SU-DHL-6 (cell line): ENCODE measurements at regions not wholly inside any gene's neighbourhood (a gene's known extent, or its start where the extent isn't known, plus 50 kb on each side); places are given as distances from the start of the nearest gene placed in this dataset.

Source experiments
- H2AFZ ChIP-seq: fragments of 200-600 bp; sonication (generic); 2 replicates; pipeline ENCODE4 v1.6.1; 2014; ENCODE audit warnings: low read depth, mild to moderate bottlenecking, moderate library complexity, mixed read lengths, antibody characterized with exemption, low read length; ENCODE audit not compliant: severe bottlenecking
- H3F3A ChIP-seq: fragments of 200-600 bp; shearing (Covaris generic); 2 replicates; pipeline ENCODE4 v1.6.0; 2016; ENCODE audit warnings: antibody characterized with exemption, mild to moderate bottlenecking; ENCODE audit not compliant: insufficient read depth
- H3K27ac ChIP-seq: fragments of 200-600 bp; sonication (generic); 2 replicates; pipeline ENCODE4 v1.5.1; 2016; ENCODE audit warnings: low read depth, mild to moderate bottlenecking, low read length, moderate library complexity, mixed read lengths
- H3K27me3 ChIP-seq: fragments of 200-600 bp; sonication (generic), shearing (Covaris generic); 2 replicates; pipeline ENCODE4 v1.6.0; 2014; ENCODE audit warnings: mild to moderate bottlenecking, low read length
- H3K36me3 ChIP-seq: fragments of 200-600 bp; sonication (generic); 2 replicates; pipeline ENCODE4 v1.6.1; 2014; ENCODE audit warnings: mild to moderate bottlenecking, low read length, mixed read lengths
- H3K4me2 ChIP-seq: fragments of 300-600, 200-600 bp; shearing (Covaris generic), sonication (generic); 2 replicates; pipeline ENCODE4 v1.6.0; 2014; ENCODE audit warnings: low read length, low read depth, mild to moderate bottlenecking; ENCODE audit not compliant: poor library complexity, severe bottlenecking
- H3K4me3 ChIP-seq: fragments of 200-600 bp; sonication (generic); 2 replicates; pipeline ENCODE4 v1.5.1; 2014; ENCODE audit warnings: antibody characterized with exemption, low read length, mild to moderate bottlenecking, mixed read lengths; ENCODE audit not compliant: insufficient read depth, poor library complexity, severe bottlenecking
- H3K79me2 ChIP-seq: fragments of 200-600 bp; sonication (generic); 2 replicates; pipeline ENCODE4 v1.6.1; 2014; ENCODE audit warnings: mild to moderate bottlenecking, low read length, moderate library complexity; ENCODE audit not compliant: insufficient read depth
- H3K9ac ChIP-seq: fragments of 200-600 bp; sonication (generic); 2 replicates; pipeline ENCODE4 v1.7.0; 2014; ENCODE audit warnings: mild to moderate bottlenecking, low read length
- H3K9me2 ChIP-seq: fragments of 200-600 bp; sonication (generic); replicated peaks from 2 replicates; pipeline ENCODE4 v1.6.1; 2014; ENCODE audit warnings: low read length; ENCODE audit not compliant: insufficient read depth
- H3K9me3 ChIP-seq: fragments of 200-600 bp; sonication (generic); 2 replicates; pipeline ENCODE4 v1.6.1; 2014; ENCODE audit warnings: low read length, mixed read lengths; ENCODE audit not compliant: insufficient read depth
- H4K20me1 ChIP-seq: fragments of 200-600 bp; sonication (generic); 2 replicates; pipeline ENCODE4 v1.6.1; 2014; ENCODE audit warnings: low read depth, mild to moderate bottlenecking, antibody characterized with exemption, low read length, moderate library complexity, mixed read lengths
- EZH2phosphoT487 ChIP-seq: fragments of 200-600 bp; sonication (generic), shearing (Covaris generic); conservative IDR thresholded peaks from 2 replicates; pipeline ENCODE4 v1.6.1; 2018; ENCODE audit warnings: mild to moderate bottlenecking, antibody characterized with exemption, low read length, moderate library complexity, mixed read lengths
- TF ChIP-seq, protein P1 (sequence below): fragments of 200-600 bp; sonication (generic); IDR thresholded peaks from one replicate; pipeline ENCODE4 v1.5.1; 2017; ENCODE audit warnings: antibody characterized with exemption, mild to moderate bottlenecking, low read length, moderate library complexity; ENCODE audit not compliant: insufficient read depth, poor library complexity, severe bottlenecking

DNA sequence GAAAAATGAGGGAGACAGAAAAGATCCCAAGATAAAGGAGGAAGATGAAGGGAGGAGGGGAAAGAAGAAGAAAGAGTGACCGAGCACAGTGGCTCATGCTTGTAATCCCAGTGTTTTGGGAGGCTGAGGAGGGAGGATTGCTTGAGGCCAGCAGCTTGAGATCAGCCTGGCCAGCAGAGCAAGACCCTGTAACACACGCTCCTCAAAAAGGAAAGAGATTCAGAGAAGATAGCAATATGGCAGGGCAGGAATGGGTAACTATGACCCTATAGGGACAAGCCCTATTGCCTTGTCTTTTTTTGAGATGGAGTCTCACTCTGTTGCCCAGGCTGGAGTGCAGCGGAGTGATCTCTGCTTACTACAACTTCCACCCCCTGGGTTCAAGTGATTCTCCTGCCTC, 116.9 kb upstream of the MAP1LC3B2 start:
- Histone ChIP-seq H3K9me2 (no peaks in the 10 kb centered on the region), H2AFZ (no peak overlapping the region), H3K27ac (no peak overlapping the region), H3K9me3 (no peaks in the 10 kb centered on the region), H3K36me3 (no peaks in the 10 kb centered on the region), H3F3A (no peaks in the 10 kb centered on the region), H4K20me1 (no peaks in the 10 kb centered on the region), H3K27me3 (no peaks in the 10 kb centered on the region), H3K4me2 (no peak overlapping the region), H3K9ac (no peak overlapping the region), H3K79me2 (no peaks in the 10 kb centered on the region), H3K4me3 (no peak overlapping the region)
- TF ChIP-seq EZH2phosphoT487, result no peak
- TF ChIP-seq, protein P1, sequence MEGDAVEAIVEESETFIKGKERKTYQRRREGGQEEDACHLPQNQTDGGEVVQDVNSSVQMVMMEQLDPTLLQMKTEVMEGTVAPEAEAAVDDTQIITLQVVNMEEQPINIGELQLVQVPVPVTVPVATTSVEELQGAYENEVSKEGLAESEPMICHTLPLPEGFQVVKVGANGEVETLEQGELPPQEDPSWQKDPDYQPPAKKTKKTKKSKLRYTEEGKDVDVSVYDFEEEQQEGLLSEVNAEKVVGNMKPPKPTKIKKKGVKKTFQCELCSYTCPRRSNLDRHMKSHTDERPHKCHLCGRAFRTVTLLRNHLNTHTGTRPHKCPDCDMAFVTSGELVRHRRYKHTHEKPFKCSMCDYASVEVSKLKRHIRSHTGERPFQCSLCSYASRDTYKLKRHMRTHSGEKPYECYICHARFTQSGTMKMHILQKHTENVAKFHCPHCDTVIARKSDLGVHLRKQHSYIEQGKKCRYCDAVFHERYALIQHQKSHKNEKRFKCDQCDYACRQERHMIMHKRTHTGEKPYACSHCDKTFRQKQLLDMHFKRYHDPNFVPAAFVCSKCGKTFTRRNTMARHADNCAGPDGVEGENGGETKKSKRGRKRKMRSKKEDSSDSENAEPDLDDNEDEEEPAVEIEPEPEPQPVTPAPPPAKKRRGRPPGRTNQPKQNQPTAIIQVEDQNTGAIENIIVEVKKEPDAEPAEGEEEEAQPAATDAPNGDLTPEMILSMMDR, result no peak

DNA sequence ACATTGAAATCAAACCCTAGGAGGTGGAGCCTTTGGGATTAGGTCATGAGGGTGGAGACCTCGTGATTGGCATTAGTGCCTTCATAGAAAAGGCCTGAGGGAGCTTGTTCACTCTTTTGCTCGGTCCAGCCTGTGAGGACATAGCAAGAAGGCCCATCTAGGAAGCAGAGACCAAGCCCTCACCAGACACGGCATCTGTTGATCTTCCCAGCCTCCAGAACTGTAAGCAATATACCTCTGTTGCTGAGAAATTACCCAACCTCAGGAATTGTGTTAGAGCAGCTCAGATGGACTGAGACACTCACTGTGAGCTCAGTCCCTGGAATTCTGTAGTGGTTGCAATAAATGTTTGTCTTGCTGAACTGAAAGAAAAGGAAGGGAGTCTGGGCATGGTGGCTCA, 116.2 kb upstream of the MAP1LC3B2 start:
- TF ChIP-seq, protein P1, result no peak
- no peak for TF ChIP-seq EZH2phosphoT487
- Histone ChIP-seq H3K9me2 (no peaks in the 10 kb centered on the region), H3F3A (no peaks in the 10 kb centered on the region), H3K36me3 (no peaks in the 10 kb centered on the region), H3K27ac (no peak overlapping the region), H3K4me2 (no peak overlapping the region), H3K79me2 (no peaks in the 10 kb centered on the region), H3K9ac (no peak overlapping the region), H2AFZ (no peak overlapping the region), H3K4me3 (no peak overlapping the region), H3K9me3 (no peaks in the 10 kb centered on the region), H4K20me1 (no peaks in the 10 kb centered on the region), H3K27me3 (no peaks in the 10 kb centered on the region)

DNA sequence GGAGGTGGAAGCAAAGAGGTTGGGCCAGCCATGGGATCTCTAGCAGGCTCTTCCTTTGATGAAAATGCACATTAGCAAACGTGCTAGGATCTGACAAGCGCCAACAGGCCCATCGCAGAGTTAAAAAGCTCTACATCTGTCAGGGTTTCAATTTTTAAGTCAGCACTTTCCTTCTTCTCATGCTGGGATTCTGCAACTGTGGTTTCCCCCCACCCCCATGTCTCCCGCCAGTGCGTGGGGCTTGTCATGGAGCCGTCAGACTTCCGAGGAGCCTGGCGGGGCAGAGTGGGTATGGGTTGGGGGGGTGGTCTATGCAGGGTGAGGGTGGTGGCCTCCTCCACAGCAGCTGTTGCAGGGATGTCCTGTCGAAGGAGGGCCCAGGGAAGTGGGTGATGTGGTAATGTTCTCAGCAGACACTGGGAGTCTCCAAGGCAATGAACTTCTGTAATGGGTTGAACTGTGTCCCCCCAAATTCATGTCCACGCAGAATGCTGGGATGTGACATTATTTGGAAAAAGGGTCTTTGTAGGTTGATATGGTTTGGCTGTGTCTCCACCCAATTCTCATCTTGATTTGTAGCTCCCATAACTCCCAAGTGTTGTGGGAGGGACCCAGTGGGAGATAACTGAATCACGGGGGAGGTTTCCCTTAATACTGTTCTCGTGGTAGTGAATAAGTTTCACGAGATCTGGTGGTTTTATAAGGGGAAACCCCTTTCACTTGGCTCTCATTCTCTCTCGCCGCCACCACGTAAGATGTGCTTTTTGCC, 115.2 kb upstream of the MAP1LC3B2 start:
- Histone ChIP-seq H3K36me3 (no peaks in the 10 kb centered on the region), H3F3A (no peaks in the 10 kb centered on the region), H3K9ac (no peak overlapping the region), H3K27me3 (no peaks in the 10 kb centered on the region), H3K9me3 (no peaks in the 10 kb centered on the region), H3K4me3 (no peak overlapping the region), H3K79me2 (no peaks in the 10 kb centered on the region), H3K27ac (no peak overlapping the region), H3K4me2 (no peak overlapping the region), H3K9me2 (no peaks in the 10 kb centered on the region), H4K20me1 (no peaks in the 10 kb centered on the region), H2AFZ (no peak overlapping the region)
- TF ChIP-seq, protein P1, result no peak
- TF ChIP-seq EZH2phosphoT487, result no peak
